ENCODE measurements at regions not wholly inside any gene's neighbourhood (a gene's known extent, or its start where the extent isn't known, plus 50 kb on each side); places are given as distances from the start of the nearest gene placed in this dataset.

DNA sequence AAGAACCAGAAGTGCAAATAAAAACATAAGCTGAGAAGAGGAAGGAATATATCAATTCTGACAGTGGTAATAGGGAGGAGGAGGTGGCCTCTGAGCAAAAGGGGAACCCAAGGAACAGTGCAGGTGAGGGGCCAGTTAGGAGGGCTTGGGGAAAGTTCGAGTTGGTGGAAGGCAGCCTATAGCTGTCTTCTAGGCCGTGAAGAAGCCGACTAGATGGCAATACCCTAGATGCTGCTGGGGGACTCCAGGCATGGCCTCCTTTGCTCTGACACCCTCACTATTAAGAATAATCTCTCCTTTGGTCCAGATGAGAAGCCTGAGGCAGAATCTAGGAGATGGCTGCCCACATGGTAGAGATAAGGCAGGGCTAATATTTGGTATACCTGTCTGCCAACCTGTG is 351.1 kb upstream of the PLXNA2 start:
- TF ChIP-seq, protein P1, sequence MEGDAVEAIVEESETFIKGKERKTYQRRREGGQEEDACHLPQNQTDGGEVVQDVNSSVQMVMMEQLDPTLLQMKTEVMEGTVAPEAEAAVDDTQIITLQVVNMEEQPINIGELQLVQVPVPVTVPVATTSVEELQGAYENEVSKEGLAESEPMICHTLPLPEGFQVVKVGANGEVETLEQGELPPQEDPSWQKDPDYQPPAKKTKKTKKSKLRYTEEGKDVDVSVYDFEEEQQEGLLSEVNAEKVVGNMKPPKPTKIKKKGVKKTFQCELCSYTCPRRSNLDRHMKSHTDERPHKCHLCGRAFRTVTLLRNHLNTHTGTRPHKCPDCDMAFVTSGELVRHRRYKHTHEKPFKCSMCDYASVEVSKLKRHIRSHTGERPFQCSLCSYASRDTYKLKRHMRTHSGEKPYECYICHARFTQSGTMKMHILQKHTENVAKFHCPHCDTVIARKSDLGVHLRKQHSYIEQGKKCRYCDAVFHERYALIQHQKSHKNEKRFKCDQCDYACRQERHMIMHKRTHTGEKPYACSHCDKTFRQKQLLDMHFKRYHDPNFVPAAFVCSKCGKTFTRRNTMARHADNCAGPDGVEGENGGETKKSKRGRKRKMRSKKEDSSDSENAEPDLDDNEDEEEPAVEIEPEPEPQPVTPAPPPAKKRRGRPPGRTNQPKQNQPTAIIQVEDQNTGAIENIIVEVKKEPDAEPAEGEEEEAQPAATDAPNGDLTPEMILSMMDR (IDR thresholded peaks at IDR 0.05; ENCODE audit: borderline replicate concordance, extremely low read depth, low read length, poor library complexity, severe bottlenecking), result no peak
- TF ChIP-seq EZH2 (IDR thresholded peaks at IDR 0.05; ENCODE audit: borderline replicate concordance, low read depth, low read length, severe bottlenecking), result no peak

All from DND-41 (cell line).